Lower leg skin (tissue), 3 donors: ENCODE measurements at regions not wholly inside any gene's neighbourhood (a gene's known extent, or its start where the extent isn't known, plus 50 kb on each side); places are given as distances from the start of the nearest gene placed in this dataset.

Experiments used
- POLR2A ChIP-seq, 2 donors: fragments of 450-650 bp; IDR thresholded peaks; one replicate each; pipeline ENCODE4 v1.6.1; 2016 to 2017; ENCODE audit warnings: antibody characterized with exemption in 2 of 2, mild to moderate bottlenecking in 1 of 2, moderate library complexity in 1 of 2
- TF ChIP-seq, protein P1 (sequence below), 3 donors: fragments of 450-650 bp; IDR thresholded peaks; one replicate each; pipeline ENCODE4 v1.5.1; 2016; ENCODE audit warnings: antibody characterized with exemption in 3 of 3, mild to moderate bottlenecking in 3 of 3, moderate library complexity in 2 of 3

GRCh38 chr4:81606166-81606565 lies 134.5 kb upstream of the RASGEF1B start:
- TF ChIP-seq, protein P1, sequence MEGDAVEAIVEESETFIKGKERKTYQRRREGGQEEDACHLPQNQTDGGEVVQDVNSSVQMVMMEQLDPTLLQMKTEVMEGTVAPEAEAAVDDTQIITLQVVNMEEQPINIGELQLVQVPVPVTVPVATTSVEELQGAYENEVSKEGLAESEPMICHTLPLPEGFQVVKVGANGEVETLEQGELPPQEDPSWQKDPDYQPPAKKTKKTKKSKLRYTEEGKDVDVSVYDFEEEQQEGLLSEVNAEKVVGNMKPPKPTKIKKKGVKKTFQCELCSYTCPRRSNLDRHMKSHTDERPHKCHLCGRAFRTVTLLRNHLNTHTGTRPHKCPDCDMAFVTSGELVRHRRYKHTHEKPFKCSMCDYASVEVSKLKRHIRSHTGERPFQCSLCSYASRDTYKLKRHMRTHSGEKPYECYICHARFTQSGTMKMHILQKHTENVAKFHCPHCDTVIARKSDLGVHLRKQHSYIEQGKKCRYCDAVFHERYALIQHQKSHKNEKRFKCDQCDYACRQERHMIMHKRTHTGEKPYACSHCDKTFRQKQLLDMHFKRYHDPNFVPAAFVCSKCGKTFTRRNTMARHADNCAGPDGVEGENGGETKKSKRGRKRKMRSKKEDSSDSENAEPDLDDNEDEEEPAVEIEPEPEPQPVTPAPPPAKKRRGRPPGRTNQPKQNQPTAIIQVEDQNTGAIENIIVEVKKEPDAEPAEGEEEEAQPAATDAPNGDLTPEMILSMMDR (IDR thresholded peaks at IDR 0.05), result no peak
- TF ChIP-seq POLR2A (IDR thresholded peaks at IDR 0.05), result no peak
